Mucosa of descending colon (tissue), 3 donors: ENCODE measurements at regions not wholly inside any gene's neighbourhood (a gene's known extent, or its start where the extent isn't known, plus 50 kb on each side); places are given as distances from the start of the nearest gene placed in this dataset.

ENCODE experiments used
- ATAC-seq: fragments of 200-7000 bp; cut with Tn5 transposase; one replicate; pipeline ENCODE4 v1.9.1; 2020; ENCODE audit warnings: mild to moderate bottlenecking, moderate library complexity
- DNase-seq, 3 donors: peaks; one replicate each; pipeline ENCODE4 v3.0.0-alpha.2; 2020
- H3K36me3 ChIP-seq: fragments of 200-600 bp; one replicate; pipeline ENCODE4 v1.8.0; 2021; ENCODE audit warnings: low read depth, mild to moderate bottlenecking
- H3K4me1 ChIP-seq: fragments of 200-600 bp; one replicate; pipeline ENCODE4 v1.8.0; 2021; ENCODE audit warnings: low read depth, mild to moderate bottlenecking
- H3K4me3 ChIP-seq: fragments of 200-600 bp; one replicate; pipeline ENCODE4 v1.8.0; 2021; ENCODE audit warnings: mild to moderate bottlenecking
- H3K9me3 ChIP-seq: fragments of 200-600 bp; one replicate; pipeline ENCODE4 v1.8.0; 2021; ENCODE audit warnings: mild to moderate bottlenecking
- intact Hi-C, 2 donors: fragments of 100-400 bp; cut with DNase I in 1 of 2; cut with micrococcal nuclease in 1 of 2; formaldehyde crosslinking; loops; one replicate each; pipeline versions ENCODE4 v1.11.0 to v1.11.1; 2022; cut with DNase I, micrococcal nuclease
- TF ChIP-seq, protein P1 (sequence below): fragments of 200-600 bp; IDR thresholded peaks from one replicate; pipeline ENCODE4 v1.8.0; 2022; ENCODE audit warnings: antibody characterized with exemption, mild to moderate bottlenecking
- donor health status: DM: no; HTN: no; CAD: no; lungs with moderate emphysema.
- donor health status: DM: no; HTN: no; CAD: no.
- donor health status: DM: no; HTN: yes; CAD: no.

DNA sequence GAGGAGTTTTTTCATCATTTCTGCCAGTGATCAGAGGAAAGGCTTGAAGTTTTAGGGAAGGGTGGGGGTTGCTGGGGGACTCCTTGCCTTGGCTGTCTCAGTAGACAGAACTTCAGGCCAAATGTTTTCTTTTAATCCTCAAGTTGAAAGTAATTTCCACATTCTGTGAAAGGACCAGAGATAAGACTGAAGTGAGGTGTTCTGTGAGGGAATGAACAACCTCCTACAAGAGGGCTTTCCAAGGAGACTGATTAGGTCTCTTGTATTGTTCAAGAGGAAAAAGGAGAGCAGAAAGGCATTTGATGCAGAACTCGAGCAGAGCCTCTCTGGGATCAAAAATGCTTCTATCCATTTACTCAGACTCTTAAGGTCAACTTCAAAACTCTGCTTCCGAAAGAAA lies 282.1 kb upstream of the ATP10B start:
- intact Hi-C loops = no loop called here
- no peak for DNase-seq
- no peak overlapping the region for H3K4me3 ChIP-seq

GRCh38 chr5:161115941-161116340 lies 263.9 kb upstream of the ATP10B start:
- H3K4me1 ChIP-seq = no peaks in the 10 kb centered on the region
- DNase-seq = no peak
- ATAC-seq = no peak
- TF ChIP-seq, protein P1, sequence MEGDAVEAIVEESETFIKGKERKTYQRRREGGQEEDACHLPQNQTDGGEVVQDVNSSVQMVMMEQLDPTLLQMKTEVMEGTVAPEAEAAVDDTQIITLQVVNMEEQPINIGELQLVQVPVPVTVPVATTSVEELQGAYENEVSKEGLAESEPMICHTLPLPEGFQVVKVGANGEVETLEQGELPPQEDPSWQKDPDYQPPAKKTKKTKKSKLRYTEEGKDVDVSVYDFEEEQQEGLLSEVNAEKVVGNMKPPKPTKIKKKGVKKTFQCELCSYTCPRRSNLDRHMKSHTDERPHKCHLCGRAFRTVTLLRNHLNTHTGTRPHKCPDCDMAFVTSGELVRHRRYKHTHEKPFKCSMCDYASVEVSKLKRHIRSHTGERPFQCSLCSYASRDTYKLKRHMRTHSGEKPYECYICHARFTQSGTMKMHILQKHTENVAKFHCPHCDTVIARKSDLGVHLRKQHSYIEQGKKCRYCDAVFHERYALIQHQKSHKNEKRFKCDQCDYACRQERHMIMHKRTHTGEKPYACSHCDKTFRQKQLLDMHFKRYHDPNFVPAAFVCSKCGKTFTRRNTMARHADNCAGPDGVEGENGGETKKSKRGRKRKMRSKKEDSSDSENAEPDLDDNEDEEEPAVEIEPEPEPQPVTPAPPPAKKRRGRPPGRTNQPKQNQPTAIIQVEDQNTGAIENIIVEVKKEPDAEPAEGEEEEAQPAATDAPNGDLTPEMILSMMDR = no peak
- no peaks in the 10 kb centered on the region for H3K36me3 ChIP-seq
- no peaks in the 10 kb centered on the region for H3K9me3 ChIP-seq
- intact Hi-C loops = no loop called here
- no peak overlapping the region for H3K4me3 ChIP-seq

More for the DNA sequence above, 282.1 kb upstream of the ATP10B start:
- no peak for ATAC-seq
- Histone ChIP-seq H3K36me3 (no peaks in the 10 kb centered on the region), H3K9me3 (no peaks in the 10 kb centered on the region), H3K4me1 (no peaks in the 10 kb centered on the region)
- TF ChIP-seq, protein P1 = no peak

DNA sequence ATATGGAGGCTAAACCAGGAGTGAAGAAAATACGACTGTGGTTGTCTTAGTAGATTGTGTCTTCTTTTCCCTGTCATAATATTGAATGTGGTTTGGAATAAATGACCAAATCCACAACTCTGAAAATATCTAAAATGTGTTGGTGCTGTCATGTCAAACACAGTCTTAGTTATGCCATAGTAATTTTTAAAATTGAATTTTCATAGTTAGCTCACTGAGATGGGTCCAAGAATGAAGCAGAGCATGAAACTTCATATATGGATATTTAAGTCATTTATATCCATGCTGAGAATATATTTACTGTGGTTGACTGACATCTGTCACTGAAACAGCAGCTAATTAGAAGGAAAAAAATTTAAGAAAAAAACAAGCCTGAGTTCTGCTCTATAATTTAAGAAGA lies 260.4 kb upstream of the ATP10B start:
- no peak for ATAC-seq

GRCh38 chr5:161105525-161105924 lies 253.5 kb upstream of the ATP10B start:
- Histone ChIP-seq H3K36me3 (no peaks in the 10 kb centered on the region), H3K4me1 (no peaks in the 10 kb centered on the region), H3K4me3 (no peak overlapping the region), H3K9me3 (no peaks in the 10 kb centered on the region)
- TF ChIP-seq, protein P1 = no peak
- ATAC-seq (no peak), DNase-seq (peak in 1 of 3 donors; percentile 5)
- intact Hi-C loops = no loop called here

More for the DNA sequence above, 260.4 kb upstream of the ATP10B start:
- DNase-seq = no peak
- H3K4me1 ChIP-seq = no peaks in the 10 kb centered on the region
- H3K9me3 ChIP-seq = no peaks in the 10 kb centered on the region
- H3K4me3 ChIP-seq = no peak overlapping the region
- intact Hi-C loops = no loop called here
- no peaks in the 10 kb centered on the region for H3K36me3 ChIP-seq
- TF ChIP-seq, protein P1 = no peak

GRCh38 chr5:161098516-161098915 lies 246.5 kb upstream of the ATP10B start:
- H3K9me3 ChIP-seq = no peaks in the 10 kb centered on the region
- TF ChIP-seq, protein P1 = no peak
- no peaks in the 10 kb centered on the region for H3K4me1 ChIP-seq
- ATAC-seq (no peak), DNase-seq (no peak)
- no peak overlapping the region for H3K4me3 ChIP-seq
- H3K36me3 ChIP-seq = no peaks in the 10 kb centered on the region
- intact Hi-C loops = no loop called here

- DNase-seq = no peak
Observed at GRCh38 chr5:161096581-161096980, 244.6 kb upstream of the ATP10B start.

More at GRCh38 chr5:161096581-161096980, 244.6 kb upstream of the ATP10B start:
- Histone ChIP-seq H3K4me3 (no peak overlapping the region), H3K36me3 (no peaks in the 10 kb centered on the region), H3K4me1 (no peaks in the 10 kb centered on the region), H3K9me3 (no peaks in the 10 kb centered on the region)
- intact Hi-C loops = no loop called here
- no peak for ATAC-seq
- TF ChIP-seq, protein P1 = no peak
